GM19395 (cell line): ENCODE measurements at regions not wholly inside any gene's neighbourhood (a gene's known extent, or its start where the extent isn't known, plus 50 kb on each side); places are given as distances from the start of the nearest gene placed in this dataset.
"Not testable (repeated sequence)": the region's sequence is repeated elsewhere in the genome, so short reads cannot be mapped to it uniquely, and the experiment has no call there.

Experiments
- ATAC-seq: cut with Tn5 transposase; IDR thresholded peaks from one replicate; pipeline ENCODE4 v1.9.1; 2021; ENCODE audit warnings: mild to moderate bottlenecking, moderate library complexity; ENCODE audit not compliant: unreplicated experiment

DNA sequence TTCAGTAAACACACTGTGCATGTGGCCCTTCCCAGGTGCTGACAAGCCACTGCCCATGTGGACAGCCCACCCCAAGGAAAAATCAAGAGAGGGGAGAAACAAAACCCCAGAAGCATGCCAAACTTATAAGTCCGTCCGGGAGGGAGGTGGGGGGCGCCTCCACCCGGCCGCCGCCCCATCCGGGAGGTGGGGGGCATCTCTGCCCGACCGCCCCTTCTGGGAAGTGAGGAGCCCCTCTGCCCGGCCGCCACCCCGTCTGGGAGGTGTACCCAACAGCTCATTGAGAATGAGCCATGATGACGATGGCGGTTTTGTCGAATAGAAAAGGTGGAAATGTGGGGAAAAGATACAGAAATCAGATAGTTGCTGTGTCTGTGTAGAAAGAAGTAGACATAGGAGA lies 53.8 kb upstream of the C2CD4B start:
- ATAC-seq = no peak

DNA sequence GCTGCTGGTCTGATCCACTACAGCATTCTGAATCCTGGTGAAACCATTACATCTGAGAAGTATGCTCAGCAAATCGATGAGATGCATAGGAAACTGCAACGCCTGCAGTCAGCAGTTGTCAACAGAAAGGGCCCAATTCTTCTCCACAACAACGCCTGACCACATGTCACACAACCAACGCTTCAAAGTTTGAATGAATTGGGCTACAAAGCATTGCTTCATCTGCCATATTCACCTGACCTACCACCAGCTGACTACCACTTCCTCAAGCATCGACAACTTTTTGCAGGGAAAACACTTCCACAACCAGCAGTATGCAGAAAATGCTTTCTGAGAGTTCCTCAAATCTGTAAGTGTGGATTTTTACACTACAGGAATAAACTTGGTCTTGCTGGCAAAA lies 54.7 kb upstream of the C2CD4B start:
- ATAC-seq = no peak

DNA sequence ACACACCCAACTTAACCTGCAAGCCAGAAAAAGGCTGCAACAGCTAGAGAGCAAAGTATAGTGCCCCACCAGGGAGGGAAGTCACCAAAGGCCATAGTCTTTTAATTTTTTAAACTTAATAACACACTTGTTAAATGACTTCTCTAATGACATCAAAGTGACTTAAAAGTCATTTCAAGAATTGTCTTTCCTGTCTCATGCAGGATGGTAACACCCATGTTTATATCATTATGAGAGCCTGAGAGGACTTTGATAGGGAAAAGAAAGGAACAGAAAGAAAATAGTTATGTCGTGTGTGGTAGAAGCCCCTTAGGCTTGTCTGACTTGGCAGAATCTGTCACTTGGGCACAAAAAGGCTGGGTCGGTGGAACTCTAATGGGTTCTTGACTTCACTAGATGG lies 57.9 kb upstream of the C2CD4B start:
- no peak for ATAC-seq

DNA sequence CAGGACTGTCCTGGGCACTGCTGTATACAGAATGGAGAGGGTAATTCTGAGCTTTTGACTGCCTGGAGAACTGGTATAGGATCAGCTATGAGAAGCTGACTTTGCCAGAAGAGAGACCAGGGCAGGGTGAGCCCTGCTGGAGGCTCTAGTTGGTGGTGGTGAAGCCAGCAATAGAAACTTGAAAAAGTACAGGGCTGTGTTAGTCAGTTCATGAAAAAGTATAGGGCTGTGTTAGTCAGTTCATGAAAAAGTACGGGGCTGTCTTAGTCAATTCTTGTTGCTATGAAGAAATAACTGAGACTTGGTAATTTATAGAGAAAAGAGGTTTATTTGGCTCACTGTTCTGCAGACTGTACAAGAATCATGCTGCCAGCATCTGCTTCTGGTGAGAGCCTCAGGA lies 63.5 kb upstream of the C2CD4B start:
- no peak for ATAC-seq

DNA sequence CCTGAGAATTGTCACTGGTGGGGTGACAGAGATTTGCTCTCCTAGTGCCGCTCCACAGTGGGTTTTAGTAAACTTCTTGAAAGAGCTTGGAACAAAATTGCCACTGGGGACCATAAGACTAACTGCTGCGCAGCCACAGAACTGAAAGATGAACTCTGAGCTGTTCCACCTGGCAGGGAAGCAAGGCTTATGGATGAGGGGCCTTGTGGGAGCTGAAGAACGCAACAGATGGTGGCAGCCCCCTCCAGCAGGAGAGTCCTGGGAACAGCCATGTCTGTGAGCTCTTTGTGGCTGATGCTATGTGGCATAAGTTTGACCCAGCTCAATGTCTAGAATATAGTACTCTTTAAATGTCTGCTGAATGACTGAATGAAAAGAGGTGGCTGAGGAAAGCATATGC lies 66.8 kb upstream of the C2CD4B start:
- no peak for ATAC-seq

DNA sequence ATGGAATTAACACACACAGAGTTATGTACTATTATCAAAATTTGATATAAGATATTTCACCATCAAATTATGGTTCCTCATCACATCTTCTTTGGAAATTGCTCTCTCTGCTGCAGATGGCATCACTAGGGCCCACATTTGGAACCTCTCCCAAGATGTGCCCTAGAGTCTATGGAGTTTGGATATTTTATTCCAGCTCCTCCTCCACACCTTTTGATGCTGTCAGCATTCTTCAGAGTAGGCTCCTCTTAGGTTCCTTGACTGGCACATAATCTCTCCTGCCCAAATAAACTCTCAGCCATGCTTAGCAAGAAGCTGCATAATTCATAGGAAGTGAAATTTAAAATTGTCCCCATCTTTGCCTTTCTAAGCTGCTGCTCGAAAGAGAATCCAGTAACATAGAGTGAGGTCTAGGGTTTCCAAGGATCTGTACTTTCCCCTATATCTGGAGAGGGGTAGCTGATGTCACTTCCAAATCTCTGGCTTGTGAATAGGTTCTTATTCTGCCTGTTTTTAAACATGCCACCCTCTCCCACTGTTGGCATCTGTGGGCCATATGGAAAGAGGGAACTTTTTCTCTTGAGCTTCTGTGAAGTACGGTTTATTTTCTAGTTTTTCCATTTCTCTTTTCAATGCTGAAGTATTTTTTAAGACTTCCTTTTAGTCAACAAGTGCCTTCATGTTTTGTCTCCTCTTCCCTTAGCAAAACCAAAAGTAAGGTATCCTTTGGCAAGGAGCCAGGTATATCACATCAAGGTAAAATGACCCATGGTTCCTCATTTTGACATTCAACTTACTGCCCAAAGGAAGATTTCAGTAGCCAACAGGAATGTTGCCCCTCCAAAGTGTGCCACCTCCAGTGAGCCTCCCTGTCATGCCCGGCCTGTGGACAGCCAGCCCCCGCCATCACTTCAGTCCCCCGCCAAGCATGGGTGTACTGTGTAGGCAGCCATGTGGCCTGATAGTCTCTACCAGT lies 75.3 kb upstream of the C2CD4B start:
- ATAC-seq = no peak

DNA sequence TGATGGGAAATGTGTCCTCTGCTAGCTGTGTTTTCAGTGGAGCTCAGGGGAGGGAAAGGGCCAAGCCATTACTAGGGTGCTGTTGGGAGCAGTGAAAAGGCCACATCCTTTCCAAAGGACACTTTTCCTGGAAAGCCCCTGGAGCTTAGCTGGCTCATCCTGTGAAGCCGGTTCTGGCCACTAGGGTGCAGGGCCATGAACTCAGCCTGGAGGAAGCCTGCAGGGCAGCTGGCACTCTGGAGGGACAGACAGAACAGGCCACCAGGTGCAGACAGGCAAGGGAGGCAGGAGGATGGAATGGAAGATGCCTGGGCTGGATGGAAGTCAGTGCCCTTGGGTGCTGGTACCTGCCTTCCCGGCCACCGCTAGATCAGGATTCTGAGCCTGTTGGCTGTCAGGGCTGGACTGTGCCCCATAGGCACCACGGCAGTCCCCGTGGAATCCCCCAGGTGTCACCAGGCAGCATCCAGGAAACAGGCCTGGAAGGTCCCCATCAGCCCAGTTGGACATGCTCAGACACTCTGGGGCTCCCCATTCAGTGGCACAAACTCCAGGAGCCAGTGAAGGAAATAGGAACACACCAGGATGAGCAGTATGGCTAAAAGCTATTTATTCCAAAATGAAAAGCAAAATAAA lies 76.2 kb upstream of the C2CD4B start:
- ATAC-seq = no peak

DNA sequence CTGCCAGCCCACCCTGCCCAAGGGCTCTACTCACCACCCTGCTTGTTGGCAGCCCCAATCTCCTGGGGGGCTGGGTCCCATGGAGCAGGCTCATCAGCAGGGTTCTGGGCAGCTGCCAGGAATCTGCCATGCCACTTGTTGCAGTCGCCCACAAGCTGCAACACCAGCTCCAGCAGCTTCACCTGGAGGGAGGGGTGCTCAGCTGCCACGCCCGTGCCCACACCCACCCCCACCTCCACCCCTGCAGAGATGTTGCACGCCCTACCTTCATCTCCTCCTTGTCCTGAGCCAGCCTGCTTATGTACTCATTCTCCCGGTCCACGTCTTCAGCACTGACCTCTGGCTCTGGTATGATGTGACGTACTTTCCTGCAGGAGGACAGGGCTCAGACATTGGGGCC lies 77.9 kb upstream of the C2CD4B start:
- no peak for ATAC-seq

DNA sequence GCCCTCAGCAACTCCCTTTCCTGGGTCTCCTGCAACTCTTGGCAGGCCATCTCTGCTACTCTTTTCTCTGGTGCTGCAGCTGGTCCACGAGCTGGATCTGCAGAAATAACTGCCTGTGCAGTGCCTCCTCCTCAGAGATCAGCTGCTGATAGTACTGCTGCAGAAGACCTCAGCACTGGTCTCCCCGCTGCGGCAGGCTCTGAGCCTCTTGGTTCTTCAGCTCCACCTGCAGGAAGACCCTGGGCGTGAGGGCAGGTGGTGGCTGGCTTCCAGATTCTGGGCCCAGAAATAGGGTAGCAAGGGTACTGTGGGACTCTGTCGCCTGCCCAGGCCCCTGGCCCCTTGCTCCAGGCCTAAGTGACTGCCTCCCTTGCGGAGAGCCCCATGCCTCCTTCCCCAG lies 79.7 kb upstream of the C2CD4B start:
- no peak for ATAC-seq

DNA sequence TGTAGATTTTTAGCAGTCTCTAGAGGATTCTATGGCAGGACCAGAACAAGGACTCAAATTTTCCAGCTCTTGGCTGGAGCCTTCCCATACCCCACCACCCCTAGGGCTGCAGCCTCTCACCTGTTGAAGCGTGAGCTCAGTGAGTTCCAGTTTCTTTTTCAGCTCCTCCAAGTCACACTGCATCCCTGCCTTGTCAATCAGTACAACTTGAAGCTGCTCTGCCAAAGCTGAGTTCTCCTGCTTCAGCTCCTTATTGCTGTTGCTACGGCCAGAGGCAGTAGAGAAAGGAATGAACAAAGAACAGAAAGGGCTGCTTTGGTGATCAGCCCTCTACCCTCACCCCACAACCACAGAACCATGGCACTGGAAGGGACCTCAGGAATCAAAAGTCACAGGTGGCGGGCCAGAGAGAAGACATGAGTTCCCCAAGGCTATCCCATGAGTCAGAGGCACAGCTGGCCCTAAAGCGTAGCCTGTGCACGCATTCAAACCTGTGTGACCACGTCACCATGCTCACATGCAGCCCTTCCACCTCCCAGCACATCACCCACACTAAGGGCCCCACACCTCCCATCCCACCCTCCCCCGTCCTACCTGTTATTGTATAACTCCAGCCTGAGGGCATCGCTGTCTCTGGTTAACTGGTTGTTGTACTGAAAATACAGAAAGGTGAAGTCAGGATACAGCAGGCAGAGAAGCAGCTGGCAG lies 83.3 kb upstream of the C2CD4B start:
- ATAC-seq = no peak

DNA sequence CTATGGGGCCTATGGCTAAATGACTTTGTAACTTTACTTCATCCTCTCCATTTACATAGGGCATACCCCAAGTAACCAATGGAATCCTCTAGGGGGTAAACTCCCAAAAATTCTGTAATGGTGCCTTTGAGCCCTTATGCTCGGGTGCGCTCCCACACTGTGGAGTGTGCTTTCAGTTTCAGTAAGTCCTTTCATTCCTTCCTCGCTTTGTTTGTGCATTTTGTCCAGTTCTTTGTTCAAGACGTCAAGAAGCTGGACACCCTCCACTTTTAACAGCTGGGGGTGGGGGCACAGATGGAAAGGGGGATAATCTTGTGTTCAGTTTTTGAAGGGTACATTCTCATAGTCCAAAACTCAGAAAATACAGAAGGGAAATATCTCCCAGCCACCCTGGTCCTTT lies 84.4 kb upstream of the C2CD4B start:
- no peak for ATAC-seq

DNA sequence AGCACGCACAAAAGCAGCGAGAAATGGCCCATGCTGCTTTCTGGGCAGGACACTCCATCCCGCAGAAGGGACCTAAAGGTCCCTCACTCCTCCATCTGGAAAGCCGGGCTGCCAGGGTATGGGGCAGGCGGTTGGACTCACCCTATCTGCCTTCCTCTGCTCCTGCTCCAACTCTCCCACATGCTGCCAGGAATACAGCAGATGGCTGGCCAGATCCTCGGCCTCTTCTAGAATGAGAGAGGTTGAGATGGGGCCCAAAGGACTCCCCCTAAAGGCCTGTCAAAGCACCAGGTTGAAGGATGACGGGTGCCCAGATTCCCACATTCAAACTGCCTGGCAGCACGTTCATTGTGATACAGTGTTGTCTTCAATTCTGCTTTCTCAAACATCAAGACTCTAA lies 85.1 kb upstream of the C2CD4B start:
- no peak for ATAC-seq

DNA sequence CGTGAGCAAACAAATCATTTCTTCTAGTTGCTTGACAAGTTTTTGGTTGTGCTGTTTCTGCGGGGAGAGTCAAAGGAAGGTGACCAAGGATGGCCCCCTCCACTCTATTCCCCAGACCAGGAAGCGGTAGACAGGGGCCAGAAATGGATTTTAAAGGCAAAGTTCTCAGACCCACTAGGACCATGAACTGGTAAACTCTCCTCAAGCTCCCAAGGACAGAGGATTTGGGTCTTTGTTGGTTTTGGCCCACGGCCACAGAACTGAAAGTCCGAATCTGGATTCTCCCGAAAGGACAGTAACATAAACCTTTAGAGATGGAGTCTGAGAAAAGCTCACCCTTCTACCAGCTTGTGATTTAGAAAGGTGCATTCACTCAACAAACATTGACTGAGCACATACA lies 85.9 kb upstream of the C2CD4B start:
- ATAC-seq = no peak

DNA sequence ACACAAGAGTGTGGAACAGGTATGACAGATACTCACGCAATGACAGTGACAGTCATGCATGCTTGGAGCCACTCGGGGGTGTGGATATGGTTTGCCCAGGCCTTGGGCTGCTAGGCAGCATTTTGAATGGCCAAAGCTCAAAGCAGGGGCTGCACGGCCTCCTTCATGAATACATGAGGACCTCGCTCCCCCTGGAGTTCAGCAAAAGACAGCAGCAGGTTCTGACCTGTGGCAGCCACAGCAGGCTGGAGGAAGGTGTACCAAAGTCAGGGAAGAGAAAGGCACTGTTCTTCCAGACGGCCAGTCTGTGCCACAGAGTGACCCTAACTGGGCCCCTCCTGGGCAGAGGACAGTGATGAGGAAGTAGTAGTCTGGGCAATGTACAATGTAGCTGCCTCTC lies 88.2 kb upstream of the C2CD4B start:
- ATAC-seq = no peak

DNA sequence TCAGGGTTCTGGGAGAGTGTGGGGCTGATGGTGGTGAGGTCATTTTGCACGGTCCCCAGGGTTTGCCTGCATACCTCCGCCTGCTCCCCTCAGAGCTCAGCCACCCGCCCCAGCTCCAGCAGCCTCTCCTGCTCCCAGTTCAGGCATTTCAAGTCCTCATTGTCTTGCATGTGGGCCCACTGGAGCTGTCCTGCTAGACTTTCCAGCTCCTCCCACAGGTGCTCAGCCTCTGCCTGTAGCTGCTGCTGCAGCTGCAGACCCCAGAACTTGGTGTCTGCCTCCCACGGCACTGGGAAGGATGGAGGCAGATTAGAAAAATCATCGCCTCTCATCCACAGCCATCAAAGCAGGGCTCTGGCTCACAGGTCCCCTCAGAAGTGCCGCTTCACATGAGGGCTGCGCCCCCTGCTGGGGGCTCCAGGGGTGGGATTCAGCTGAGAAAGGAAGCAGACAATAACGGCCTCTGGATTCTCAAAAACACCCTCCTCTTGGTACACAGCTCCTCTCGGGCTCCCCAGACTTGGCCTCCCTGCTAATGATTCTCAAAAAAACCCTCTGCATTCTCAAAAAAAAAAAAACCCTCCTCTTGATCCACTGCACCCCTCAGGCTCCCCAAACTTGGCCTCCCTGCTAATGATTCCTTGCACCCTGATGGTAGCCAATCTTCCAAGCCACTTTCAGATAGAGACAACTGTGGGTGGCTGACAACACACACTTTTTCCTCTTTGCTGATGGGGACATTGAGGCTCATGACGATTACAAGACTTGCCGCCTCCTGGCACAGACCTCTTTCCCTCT lies 89.3 kb upstream of the C2CD4B start:
- no peak for ATAC-seq

DNA sequence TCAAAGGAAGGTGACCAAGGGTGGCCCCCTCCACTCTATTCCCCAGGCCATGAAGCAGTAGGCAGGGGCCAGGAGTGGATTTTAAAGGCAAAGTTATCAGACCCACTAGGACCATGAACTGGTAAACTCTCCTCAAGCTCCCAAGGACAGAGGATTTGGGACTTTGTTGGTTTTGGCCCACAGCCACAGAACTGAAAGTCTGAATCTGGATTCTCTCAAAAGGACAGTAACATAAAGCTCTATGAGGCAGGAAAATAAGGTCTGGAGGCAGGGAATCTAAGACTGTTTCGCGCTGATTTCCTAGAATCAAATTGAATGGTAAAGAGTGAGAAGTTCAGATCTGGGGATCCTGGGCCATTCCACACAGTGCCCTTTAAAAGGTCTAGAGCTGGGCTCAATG lies 91.3 kb upstream of the C2CD4B start:
- not testable (repeated sequence) for ATAC-seq

DNA sequence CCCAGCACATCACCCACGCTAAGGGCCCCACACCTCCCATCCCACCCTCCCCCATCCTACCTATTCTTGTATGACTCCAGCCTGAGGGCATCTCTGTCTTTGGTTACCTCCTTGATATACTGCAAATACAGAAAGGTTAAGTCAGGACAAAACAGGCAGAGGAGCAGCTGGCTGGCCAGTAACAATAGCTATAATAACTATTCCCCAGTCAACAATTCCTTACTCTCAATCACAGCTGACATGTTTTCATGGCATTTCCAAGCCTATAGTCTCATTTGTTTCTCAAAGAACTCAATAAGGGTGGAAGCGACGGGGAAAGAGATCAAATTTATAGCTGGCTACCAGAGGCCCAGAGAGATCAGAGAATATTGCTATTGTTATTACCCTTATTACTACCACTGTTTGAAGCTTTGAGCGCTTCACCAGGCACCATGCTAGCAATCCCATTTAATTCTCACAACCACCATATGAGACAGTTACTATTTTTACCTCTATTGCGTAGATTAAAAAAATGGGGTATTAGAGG lies 93.0 kb upstream of the C2CD4B start:
- ATAC-seq = no peak

DNA sequence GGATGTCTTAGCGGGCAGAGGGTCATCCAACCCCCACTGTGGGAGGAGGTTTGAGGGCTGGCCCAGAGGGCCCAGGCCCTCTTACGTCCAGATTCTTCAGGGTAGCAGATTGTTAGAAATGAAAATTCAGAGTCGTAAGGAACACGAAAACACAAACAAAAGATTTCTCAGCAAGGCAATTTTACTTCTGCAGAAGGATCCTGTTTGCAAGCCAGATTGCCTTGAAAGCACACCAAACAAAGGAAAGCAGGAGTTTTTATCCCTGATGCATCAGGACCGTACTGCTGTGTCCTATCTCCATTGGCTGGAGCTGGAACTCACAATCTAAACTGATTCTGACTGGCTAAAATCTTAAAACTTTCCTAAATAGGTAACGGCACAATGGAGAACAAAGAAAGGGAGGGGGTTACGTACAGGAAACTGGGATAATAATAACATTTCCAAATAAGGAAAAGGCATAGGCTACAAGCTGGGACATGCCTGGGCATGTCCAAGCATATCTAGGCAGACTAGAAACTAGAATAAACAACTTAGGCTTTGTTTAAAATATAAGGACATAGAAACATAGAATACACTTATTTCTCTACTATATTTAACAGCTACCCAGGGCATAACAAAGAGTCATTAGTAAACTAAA lies 97.3 kb upstream of the C2CD4B start:
- ATAC-seq = no peak

DNA sequence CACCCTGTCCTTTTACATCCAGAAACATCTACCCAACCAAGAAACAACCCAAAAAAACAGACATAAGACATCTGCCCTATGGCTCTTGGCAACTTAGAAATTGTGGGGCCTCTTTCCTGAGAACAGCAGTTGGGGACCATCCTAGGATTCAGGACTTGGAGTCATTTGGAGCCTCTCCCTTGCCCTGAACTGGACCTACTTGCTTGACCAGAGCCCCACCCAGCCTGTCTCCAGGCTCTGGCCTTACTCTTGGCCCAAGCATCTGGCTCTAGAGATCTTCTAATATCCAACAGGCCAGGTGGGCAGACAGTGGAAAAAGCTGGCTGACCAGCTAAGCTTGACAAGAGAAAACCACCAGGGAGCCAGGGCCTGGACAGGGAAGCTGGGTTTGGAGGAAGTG lies 99.1 kb upstream of the C2CD4B start:
- no peak for ATAC-seq

DNA sequence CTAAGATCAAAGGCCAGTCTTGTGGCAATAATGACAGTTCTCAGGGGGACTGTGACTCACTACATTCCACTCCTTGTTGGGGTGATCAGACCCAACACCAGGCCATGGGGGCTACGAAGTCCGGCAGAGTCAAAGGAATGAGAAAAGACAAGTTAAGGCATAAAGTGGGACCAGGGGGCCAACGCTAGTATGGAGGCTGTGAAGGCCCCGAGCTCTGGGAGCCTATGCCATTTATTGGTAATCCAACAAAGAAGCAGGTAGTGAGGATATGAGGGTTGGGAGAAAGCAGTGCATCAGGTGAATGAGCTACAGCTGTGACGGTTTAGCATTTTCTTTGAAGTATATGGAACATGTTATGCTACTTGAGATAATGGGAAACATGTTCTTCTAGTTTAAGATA lies 104.4 kb upstream of the C2CD4B start:
- no peak for ATAC-seq
